SJSA1 (cell line): ENCODE measurements at regions not wholly inside any gene's neighbourhood (a gene's known extent, or its start where the extent isn't known, plus 50 kb on each side); places are given as distances from the start of the nearest gene placed in this dataset.
"Not testable (repeated sequence)": the region's sequence is repeated elsewhere in the genome, so short reads cannot be mapped to it uniquely, and the experiment has no call there.

ENCODE experiments used
- DNase-seq, 2 experiments: peaks; one replicate each; pipeline ENCODE4 v3.0.0-alpha.2; 2015 to 2020; ENCODE audit warnings: low spot score in 2 of 2, low read depth in 1 of 2
- H3K27ac ChIP-seq: fragments of 250-450 bp; sonication (Bioruptor Pico); 2 replicates; pipeline ENCODE4 v1.5.1; 2020; ENCODE audit warnings: mild to moderate bottlenecking, moderate library complexity
- H3K27me3 ChIP-seq: fragments of 250-450 bp; sonication (Bioruptor Pico); replicated peaks from 2 replicates; pipeline ENCODE4 v1.5.1; 2020; ENCODE audit warnings: mild to moderate bottlenecking, moderate library complexity
- H3K36me3 ChIP-seq: fragments of 250-450 bp; sonication (Bioruptor Pico); 2 replicates; pipeline ENCODE4 v1.5.1; 2020; ENCODE audit warnings: mild to moderate bottlenecking
- H3K4me1 ChIP-seq: fragments of 250-450 bp; sonication (Bioruptor Pico); replicated peaks from 2 replicates; pipeline ENCODE4 v1.6.1; 2021; ENCODE audit warnings: mild to moderate bottlenecking
- H3K4me3 ChIP-seq: fragments of 250-450 bp; sonication (Bioruptor Pico); 2 replicates; pipeline ENCODE4 v1.5.1; 2020; ENCODE audit warnings: mild to moderate bottlenecking
- H3K9me3 ChIP-seq: fragments of 250-450 bp; sonication (Bioruptor Pico); replicated peaks from 2 replicates; pipeline ENCODE4 v1.5.1; 2020; ENCODE audit warnings: mild to moderate bottlenecking

- Histone ChIP-seq H3K27me3 (no peaks in the 10 kb centered on the region), H3K27ac (no peak overlapping the region), H3K4me1 (no peaks in the 10 kb centered on the region), H3K36me3 (no peaks in the 10 kb centered on the region), H3K9me3 (no peaks in the 10 kb centered on the region), H3K4me3 (no peak overlapping the region)
- no peak for DNase-seq
These were observed 84.3 kb upstream of the IFNGR1 start for GRCh38 chr6:137303441-137303840.

- no peak for DNase-seq
- H3K4me1 ChIP-seq = no peaks in the 10 kb centered on the region
- no peak overlapping the region for H3K4me3 ChIP-seq
- H3K9me3 ChIP-seq = no peaks in the 10 kb centered on the region
- no peaks in the 10 kb centered on the region for H3K36me3 ChIP-seq
- H3K27ac ChIP-seq = no peak overlapping the region
- H3K27me3 ChIP-seq = no peaks in the 10 kb centered on the region
These were observed 80.5 kb upstream of the IFNGR1 start for GRCh38 chr6:137299681-137300080.

- H3K4me3 ChIP-seq = no peak overlapping the region
- no peaks in the 10 kb centered on the region for H3K9me3 ChIP-seq
- no peaks in the 10 kb centered on the region for H3K27me3 ChIP-seq
- DNase-seq = no peak
- H3K27ac ChIP-seq = no peak overlapping the region
- H3K4me1 ChIP-seq = no peaks in the 10 kb centered on the region
- no peaks in the 10 kb centered on the region for H3K36me3 ChIP-seq
These were observed 78.7 kb upstream of the IFNGR1 start for GRCh38 chr6:137297887-137298286.

GRCh38 chr6:137292326-137292725 lies 73.1 kb upstream of the IFNGR1 start:
- H3K4me3 ChIP-seq, DNase-seq, H3K27me3 ChIP-seq, H3K36me3 ChIP-seq, H3K4me1 ChIP-seq, H3K27ac ChIP-seq, H3K9me3 ChIP-seq: not testable (repeated sequence)

GRCh38 chr6:137291441-137291840 lies 72.3 kb upstream of the IFNGR1 start:
- no peak overlapping the region for H3K4me3 ChIP-seq
- no peaks in the 10 kb centered on the region for H3K27me3 ChIP-seq
- H3K27ac ChIP-seq = no peak overlapping the region
- DNase-seq = no peak
- H3K36me3 ChIP-seq = no peaks in the 10 kb centered on the region
- no peaks in the 10 kb centered on the region for H3K4me1 ChIP-seq
- H3K9me3 ChIP-seq = no peaks in the 10 kb centered on the region

- Histone ChIP-seq H3K9me3 (no peaks in the 10 kb centered on the region), H3K27me3 (no peaks in the 10 kb centered on the region), H3K4me3 (no peak overlapping the region), H3K4me1 (no peaks in the 10 kb centered on the region), H3K36me3 (no peaks in the 10 kb centered on the region), H3K27ac (no peak overlapping the region)
- DNase-seq = no peak
These were observed 71.5 kb upstream of the IFNGR1 start for GRCh38 chr6:137290601-137291261.

- no peak for DNase-seq
- no peaks in the 10 kb centered on the region for H3K9me3 ChIP-seq
- H3K27ac ChIP-seq = no peak overlapping the region
- peaks cover 10% of the 10 kb centered on the region for H3K4me1 ChIP-seq
- no peaks in the 10 kb centered on the region for H3K27me3 ChIP-seq
- H3K36me3 ChIP-seq = no peaks in the 10 kb centered on the region
- H3K4me3 ChIP-seq = no peak overlapping the region
These were observed 67.7 kb upstream of the IFNGR1 start for GRCh38 chr6:137286916-137287315.

GRCh38 chr6:137286368-137286767 lies 67.2 kb upstream of the IFNGR1 start:
- no peak for DNase-seq
- Histone ChIP-seq H3K4me1 (peaks cover 10% of the 10 kb centered on the region), H3K36me3 (no peaks in the 10 kb centered on the region), H3K9me3 (no peaks in the 10 kb centered on the region), H3K4me3 (no peak overlapping the region), H3K27ac (no peak overlapping the region), H3K27me3 (no peaks in the 10 kb centered on the region)

GRCh38 chr6:137284811-137285110 lies 65.6 kb upstream of the IFNGR1 start:
- no peak for DNase-seq
- H3K36me3 ChIP-seq = no peaks in the 10 kb centered on the region
- no peak overlapping the region for H3K4me3 ChIP-seq
- no peak overlapping the region for H3K27ac ChIP-seq
- peaks cover 10% of the 10 kb centered on the region for H3K4me1 ChIP-seq
- H3K9me3 ChIP-seq = no peaks in the 10 kb centered on the region
- H3K27me3 ChIP-seq = no peaks in the 10 kb centered on the region

GRCh38 chr6:137283940-137284810 lies 65.0 kb upstream of the IFNGR1 start:
- peak in 1 of 2 experiments; percentile 50 for DNase-seq
- Histone ChIP-seq H3K4me3 (no peak overlapping the region), H3K4me1 (peaks cover 10% of the 10 kb centered on the region), H3K9me3 (no peaks in the 10 kb centered on the region), H3K27ac (no peak overlapping the region), H3K36me3 (no peaks in the 10 kb centered on the region), H3K27me3 (no peaks in the 10 kb centered on the region)

- Histone ChIP-seq H3K27ac (no peak overlapping the region), H3K36me3 (no peaks in the 10 kb centered on the region), H3K4me3 (no peak overlapping the region), H3K27me3 (no peaks in the 10 kb centered on the region), H3K4me1 (peaks cover 18% of the 10 kb centered on the region), H3K9me3 (no peaks in the 10 kb centered on the region)
- DNase-seq = no peak
These were observed 63.9 kb upstream of the IFNGR1 start for GRCh38 chr6:137283080-137283479.

GRCh38 chr6:137282254-137282653 lies 63.1 kb upstream of the IFNGR1 start:
- H3K36me3 ChIP-seq = no peaks in the 10 kb centered on the region
- H3K9me3 ChIP-seq = no peaks in the 10 kb centered on the region
- H3K4me3 ChIP-seq = no peak overlapping the region
- H3K27ac ChIP-seq = no peak overlapping the region
- peaks cover 25% of the 10 kb centered on the region for H3K4me1 ChIP-seq
- DNase-seq = no peak
- no peaks in the 10 kb centered on the region for H3K27me3 ChIP-seq

GRCh38 chr6:137279279-137279678 lies 60.1 kb upstream of the IFNGR1 start:
- not testable (repeated sequence) for H3K36me3 ChIP-seq, H3K4me3 ChIP-seq, H3K27ac ChIP-seq, H3K9me3 ChIP-seq, DNase-seq, H3K27me3 ChIP-seq
- H3K4me1 ChIP-seq = peaks cover 30% of the 10 kb centered on the region

- H3K27ac ChIP-seq = peak overlapping the region; percentile 95
- no peaks in the 10 kb centered on the region for H3K27me3 ChIP-seq
- no peaks in the 10 kb centered on the region for H3K9me3 ChIP-seq
- peaks cover 21% of the 10 kb centered on the region for H3K4me1 ChIP-seq
- peak; percentile 81 to 95 for DNase-seq
- H3K4me3 ChIP-seq = no peak overlapping the region
- no peaks in the 10 kb centered on the region for H3K36me3 ChIP-seq
These were observed 58.9 kb upstream of the IFNGR1 start for GRCh38 chr6:137277971-137278637.
